ENCODE measurements at regions not wholly inside any gene's neighbourhood (a gene's known extent, or its start where the extent isn't known, plus 50 kb on each side); places are given as distances from the start of the nearest gene placed in this dataset.

GRCh38 chr2:139271149-139271548 is 491.0 kb upstream of the NXPH2 start:
- H3K4me3 Mint-ChIP-seq, result no peak overlapping the region
- Histone ChIP-seq H3K56ac (ENCODE audit: insufficient read length, low read depth, low read length) (no peak overlapping the region), H2BK15ac (ENCODE audit: low read depth, low read length) (no peak overlapping the region), H4K5ac (ENCODE audit: insufficient read length, low read depth, low read length) (no peak overlapping the region), H2BK12ac (ENCODE audit: insufficient read length, low read depth, low read length) (no peak overlapping the region), H3K4me1 (ENCODE audit: insufficient read depth, low read length) (no peaks in the 10 kb centered on the region), H2BK20ac (ENCODE audit: low read depth, low read length, poor library complexity, severe bottlenecking) (no peak overlapping the region), H3K27me3 (ENCODE audit: insufficient read depth, low read length) (no peaks in the 10 kb centered on the region), H2BK120ac (ENCODE audit: low read depth, low read length, poor library complexity, severe bottlenecking) (no peak overlapping the region), H3K79me2 (ENCODE audit: insufficient read depth, low read length) (no peaks in the 10 kb centered on the region), H3K4ac (ENCODE audit: low read depth, low read length) (no peak overlapping the region), H3K9ac (ENCODE audit: extremely low read depth, insufficient read length, low read length) (no peak overlapping the region), H3K79me1 (ENCODE audit: insufficient read depth, low read depth, low read length, poor library complexity, severe bottlenecking) (no peaks in the 10 kb centered on the region), H3K18ac (ENCODE audit: insufficient read length, low read depth, low read length) (no peak overlapping the region), H3K14ac (ENCODE audit: insufficient read depth, low read length) (no peak overlapping the region), H3K4me2 (ENCODE audit: insufficient read depth, insufficient read length, low read length) (no peak overlapping the region), H3K23ac (ENCODE audit: insufficient read length, low read depth, low read length) (no peak overlapping the region), H2AFZ (ENCODE audit: low read length) (no peak overlapping the region), H4K8ac (replicated peaks; ENCODE audit: insufficient read length, low read depth, low read length) (no peak overlapping the region), H3K27ac (ENCODE audit: insufficient read length, low read depth, low read length) (no peak overlapping the region), H3K23me2 (ENCODE audit: insufficient read length, low read depth, low read length, poor library complexity, severe bottlenecking) (no peaks in the 10 kb centered on the region), H4K20me1 (ENCODE audit: control insufficient read depth, insufficient read depth, insufficient read length) (no peaks in the 10 kb centered on the region), H2AK5ac (ENCODE audit: insufficient read length, low read length) (no peak overlapping the region), H2BK5ac (ENCODE audit: insufficient read length, low read length) (no peak overlapping the region), H4K91ac (ENCODE audit: insufficient read length, low read depth, low read length) (no peak overlapping the region), H3K9me3 (ENCODE audit: control insufficient read depth, low read depth, low read length) (no peaks in the 10 kb centered on the region), H3T11ph (ENCODE audit: low read length) (no peak overlapping the region)
- peaks cover 12 to 13% of the 10 kb centered on the region in 2 experiments for H3K4me1 Mint-ChIP-seq
- no CpG with 5 or more reads among the region's 2 CpGs for WGBS (ENCODE audit: extremely low coverage, insufficient read length, low lambda C conversion rate)
- TF ChIP-seq CTCF (conservative IDR thresholded peaks at IDR 0.05), result no peak
- no peak overlapping the region for H3K27ac Mint-ChIP-seq
- H3K9me3 Mint-ChIP-seq, result no peaks in the 10 kb centered on the region
- H3K36me3 Mint-ChIP-seq (ENCODE audit: insufficient read depth in 1 of 3, low read depth in 3 of 3), result no peaks in the 10 kb centered on the region; a peak in 2 of 7 replicates
- DNase-seq, result no peak
- no peaks in the 10 kb centered on the region for H3K27me3 Mint-ChIP-seq (ENCODE audit: low read depth)
